HFF-Myc (cell line): ENCODE measurements at regions not wholly inside any gene's neighbourhood (a gene's known extent, or its start where the extent isn't known, plus 50 kb on each side); places are given as distances from the start of the nearest gene placed in this dataset.

Source experiments
- DNase-seq: peaks from one replicate; pipeline ENCODE4 v3.0.0-alpha.2; 2011; ENCODE audit warnings: low read depth; ENCODE audit errors: extremely low read depth
- H3K4me3 ChIP-seq: replicated peaks from 2 replicates; pipeline ENCODE4 v1.5.1; 2011; ENCODE audit warnings: low read depth, mild to moderate bottlenecking, control low read depth, low read length
- CTCF ChIP-seq: IDR thresholded peaks from 2 replicates; pipeline ENCODE4 v1.5.1; 2012; ENCODE audit warnings: mild to moderate bottlenecking, low read depth, low read length, control low read depth; ENCODE audit errors: missing control alignments

DNA sequence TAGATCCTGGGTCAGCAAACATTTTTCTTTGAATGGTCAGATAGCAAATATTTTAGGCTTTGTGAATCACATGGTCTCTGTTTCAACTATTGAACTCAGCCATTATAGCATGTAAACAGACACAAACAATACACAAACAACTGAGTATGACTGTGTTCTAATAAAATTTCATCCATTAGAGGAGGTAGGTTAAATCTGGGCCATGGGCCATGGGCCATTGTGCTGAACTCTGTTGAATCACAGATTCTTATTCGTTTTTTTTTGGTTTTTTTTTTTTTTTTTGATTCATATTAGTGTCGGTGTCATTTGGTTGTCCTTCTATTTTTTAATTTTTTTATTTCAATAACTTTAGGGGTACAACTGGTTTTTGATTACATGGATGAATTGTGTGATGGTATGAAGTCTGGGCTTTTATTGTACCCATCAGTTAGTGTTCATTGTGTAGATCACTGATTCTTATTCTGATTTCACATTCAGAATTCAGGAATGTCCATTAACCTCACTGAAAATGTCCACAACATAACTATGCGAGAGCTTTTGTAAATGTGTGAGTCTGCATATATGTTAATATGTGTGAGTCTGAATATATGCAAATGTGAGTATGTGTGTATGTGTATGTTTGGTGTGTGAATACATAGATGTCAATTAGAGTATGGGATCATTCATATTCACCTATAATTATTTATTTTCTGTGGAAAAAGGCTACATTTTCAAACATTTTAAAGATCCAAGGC, 443.7 kb upstream of the GRM3 start:
- no peak for DNase-seq
- H3K4me3 ChIP-seq, result no peak overlapping the region
- TF ChIP-seq CTCF, result no peak

GRCh38 chr7:86190351-86190750, 453.4 kb upstream of the GRM3 start:
- no peak for DNase-seq
- H3K4me3 ChIP-seq, result no peak overlapping the region
- TF ChIP-seq CTCF, result no peak

DNA sequence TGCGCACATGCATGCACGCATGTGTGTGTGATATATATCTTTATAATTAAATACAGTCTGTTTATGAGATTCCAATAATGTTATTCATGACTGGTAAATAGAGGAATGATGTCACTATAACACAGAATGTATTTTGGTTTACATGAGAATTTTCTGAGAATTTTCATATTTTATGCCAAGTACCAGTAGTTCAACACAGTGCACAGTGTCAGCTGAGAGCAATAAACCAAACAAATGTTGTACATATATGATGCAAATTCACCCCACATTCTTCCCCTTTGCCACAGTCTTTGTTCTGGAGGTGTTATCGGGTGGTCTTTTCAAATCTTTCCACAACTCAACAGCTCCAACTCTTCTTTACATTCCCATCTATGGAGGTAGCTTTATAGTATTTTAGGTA, 462.2 kb upstream of the GRM3 start:
- no peak overlapping the region for H3K4me3 ChIP-seq
- no peak for DNase-seq
- no peak for TF ChIP-seq CTCF

DNA sequence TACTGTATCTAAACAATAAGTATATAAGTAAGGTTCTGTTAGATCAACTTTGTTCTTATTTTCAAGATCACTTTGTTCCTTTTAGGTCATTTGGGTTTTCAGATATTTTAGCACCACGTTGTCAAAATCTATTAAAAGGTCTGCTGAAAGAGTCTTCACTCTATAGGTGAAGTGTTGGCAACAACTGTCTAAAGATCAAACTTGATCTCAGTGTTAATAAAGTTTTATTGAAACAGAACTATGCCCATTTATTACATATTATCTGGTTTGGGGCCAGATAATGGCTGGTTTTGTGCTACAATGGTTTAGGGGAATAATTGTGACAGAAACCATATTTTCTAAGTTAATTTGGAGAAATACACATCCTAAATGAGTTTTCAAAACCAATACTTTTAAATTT, 478.9 kb upstream of the GRM3 start:
- H3K4me3 ChIP-seq, result no peak overlapping the region
- DNase-seq, result no peak
- TF ChIP-seq CTCF, result no peak

GRCh38 chr7:86158111-86158510, 485.6 kb upstream of the GRM3 start:
- H3K4me3 ChIP-seq, result no peak overlapping the region
- no peak for TF ChIP-seq CTCF
- DNase-seq, result no peak

GRCh38 chr7:86155623-86156022, 488.1 kb upstream of the GRM3 start:
- DNase-seq, result no peak
- TF ChIP-seq CTCF, result no peak
- H3K4me3 ChIP-seq, result no peak overlapping the region

DNA sequence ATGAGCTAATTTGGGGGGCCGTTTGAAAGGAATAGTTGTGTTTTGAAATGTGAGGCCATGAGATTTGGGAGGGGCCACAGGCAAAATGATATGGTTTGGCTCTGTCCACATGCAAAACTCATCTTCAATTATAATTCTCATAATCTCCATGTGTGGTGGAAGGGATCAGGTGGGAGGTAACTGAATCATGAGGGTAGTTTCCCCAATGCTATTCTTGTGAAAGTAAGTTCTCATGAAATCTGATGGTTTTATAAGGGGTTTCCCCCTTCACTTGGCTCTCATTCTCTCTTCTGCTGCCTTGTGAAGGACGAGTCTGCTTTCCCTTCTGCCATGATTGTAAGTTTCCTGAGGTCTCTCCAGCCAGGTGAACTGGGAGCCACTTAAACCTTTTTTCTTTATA, 490.8 kb upstream of the GRM3 start:
- no peak for DNase-seq
- TF ChIP-seq CTCF, result no peak
- no peak overlapping the region for H3K4me3 ChIP-seq
